PC-3 (cell line): ENCODE measurements at regions not wholly inside any gene's neighbourhood (a gene's known extent, or its start where the extent isn't known, plus 50 kb on each side); places are given as distances from the start of the nearest gene placed in this dataset.

ENCODE experiments used
- ATAC-seq: fragments of 200-7000 bp; cut with Tn5 transposase; 2 replicates; pipeline ENCODE4 v1.9.1; 2020; ENCODE audit warnings: mild to moderate bottlenecking, moderate library complexity
- BruUV-seq: library from RNA; stranded (reverse); fragments of 400-500 nt; replicated peaks from 2 replicates; lab custom pipeline; 2021; lab: Mats Ljungman, UMichigan
- CTCF ChIA-PET: fragments of 300-600 bp; sonication (Branson Sonifier 250); formaldehyde crosslinking; loops from one replicate; lab custom pipeline; 2022; ENCODE audit warnings: antibody characterized with exemption; lab: Charles Lee
- POLR2A ChIA-PET: fragments of 300-600 bp; sonication (Branson Sonifier 250); formaldehyde crosslinking; loops from one replicate; lab custom pipeline; 2022; ENCODE audit warnings: antibody characterized with exemption; ENCODE audit not compliant: unreplicated experiment; lab: Charles Lee
- DNase-seq: peaks from one replicate; pipeline ENCODE4 v3.0.0-alpha.2; 2015
- H2AFZ ChIP-seq: fragments of 300-600 bp; sonication (generic); 2 replicates; pipeline ENCODE4 v1.6.0; 2016; ENCODE audit warnings: antibody characterized with exemption, low read length
- H3F3A ChIP-seq: fragments of 300-600 bp; sonication (generic); one replicate; pipeline ENCODE4 v1.6.0; 2017; ENCODE audit warnings: antibody characterized with exemption, low read length, control low read depth, mild to moderate bottlenecking; ENCODE audit not compliant: unreplicated experiment
- H3K27ac ChIP-seq: fragments of 300-600 bp; sonication (generic); 2 replicates; pipeline ENCODE4 v1.5.1; 2016; ENCODE audit warnings: mild to moderate bottlenecking, low read length
- H3K27me3 ChIP-seq: fragments of 300-600 bp; sonication (generic); 2 replicates; pipeline ENCODE4 v1.6.1; 2016; ENCODE audit warnings: low read length, mixed read lengths
- H3K36me3 ChIP-seq: fragments of 300-600 bp; sonication (generic); 2 replicates; pipeline ENCODE4 v1.6.1; 2016; ENCODE audit warnings: low read depth, mixed run types, low read length, mixed read lengths
- H3K4me1 ChIP-seq: fragments of 300-600 bp; sonication (generic); 2 replicates; pipeline ENCODE4 v1.5.1; 2016; ENCODE audit warnings: low read length; ENCODE audit not compliant: insufficient read depth
- H3K4me2 ChIP-seq: fragments of 300-600 bp; sonication (generic); 2 replicates; pipeline ENCODE4 v1.6.0; 2016; ENCODE audit warnings: low read length
- H3K4me3 ChIP-seq: fragments of 300-600 bp; sonication (generic); 2 replicates; pipeline ENCODE4 v1.5.1; 2016; ENCODE audit warnings: mild to moderate bottlenecking, low read length, mixed read lengths
- H3K79me2 ChIP-seq: fragments of 300-600 bp; sonication (generic); 2 replicates; pipeline ENCODE4 v1.6.1; 2017; ENCODE audit warnings: low read length, mixed read lengths
- H3K9ac ChIP-seq: fragments of 300-600 bp; sonication (generic); 2 replicates; pipeline ENCODE4 v1.6.0; 2016; ENCODE audit warnings: mild to moderate bottlenecking, low read length
- H3K9me2 ChIP-seq: fragments of 300-600 bp; sonication (generic); replicated peaks from 2 replicates; pipeline ENCODE4 v1.6.1; 2016; ENCODE audit warnings: mixed run types, low read length, mixed read lengths
- H3K9me3 ChIP-seq: fragments of 300-600 bp; sonication (generic); 2 replicates; pipeline ENCODE4 v1.6.1; 2016; ENCODE audit warnings: low read length, mixed read lengths
- H4K20me1 ChIP-seq: fragments of 300-600 bp; sonication (generic); 2 replicates; pipeline ENCODE4 v1.6.1; 2016; ENCODE audit warnings: low read length, mixed read lengths
- CTCF ChIP-seq: fragments of 300-600 bp; sonication (generic); conservative IDR thresholded peaks from 2 replicates; pipeline ENCODE4 v1.5.1; 2017; ENCODE audit warnings: antibody characterized with exemption, low read depth, mild to moderate bottlenecking, low read length
- EZH2 ChIP-seq: fragments of 300-600 bp; sonication (generic); IDR thresholded peaks from one replicate; pipeline ENCODE4 v1.6.1; 2017; ENCODE audit warnings: antibody characterized with exemption, mild to moderate bottlenecking, low read length; ENCODE audit not compliant: unreplicated experiment
- EZH2phosphoT487 ChIP-seq: fragments of 300-600 bp; sonication (generic); IDR thresholded peaks from 2 replicates; pipeline ENCODE4 v1.6.1; 2018; ENCODE audit warnings: mild to moderate bottlenecking, antibody characterized with exemption, low read length, borderline replicate concordance
- intact Hi-C: fragments of 100-400 bp; cut with micrococcal nuclease; formaldehyde crosslinking; loops from 2 replicates; pipeline ENCODE4 v1.9.0; 2023

- Histone ChIP-seq H3K4me3 (no peak overlapping the region), H3K4me2 (no peak overlapping the region), H3K9me3 (no peaks in the 10 kb centered on the region), H3K9me2 (no peaks in the 10 kb centered on the region), H4K20me1 (no peaks in the 10 kb centered on the region), H2AFZ (no peak overlapping the region), H3K79me2 (no peaks in the 10 kb centered on the region), H3K9ac (no peak overlapping the region), H3K4me1 (no peaks in the 10 kb centered on the region), H3K36me3 (no peaks in the 10 kb centered on the region), H3K27ac (no peak overlapping the region), H3F3A (no peaks in the 10 kb centered on the region), H3K27me3 (no peaks in the 10 kb centered on the region)
- ChIA-PET POLR2A (no interaction called here), CTCF (no interaction called here)
- no TSS peak for BruUV-seq
- intact Hi-C loops, result no loop called here
- ATAC-seq (no peak), DNase-seq (no peak)
- TF ChIP-seq EZH2phosphoT487 (no peak), EZH2 (no peak), CTCF (no peak)
Measured at GRCh38 chr2:63775191-63775590, 66.5 kb upstream of the UGP2 start.

- Histone ChIP-seq H3K4me3 (no peak overlapping the region), H3K27me3 (no peaks in the 10 kb centered on the region), H3F3A (no peaks in the 10 kb centered on the region), H3K4me2 (no peak overlapping the region), H3K9ac (no peak overlapping the region), H3K79me2 (no peaks in the 10 kb centered on the region), H2AFZ (no peak overlapping the region), H3K9me3 (no peaks in the 10 kb centered on the region), H3K36me3 (no peaks in the 10 kb centered on the region), H4K20me1 (no peaks in the 10 kb centered on the region), H3K9me2 (no peaks in the 10 kb centered on the region), H3K27ac (no peak overlapping the region), H3K4me1 (no peaks in the 10 kb centered on the region)
- intact Hi-C loops, result no loop called here
- POLR2A ChIA-PET, result no interaction called here
- CTCF ChIA-PET, result no interaction called here
- no TSS peak for BruUV-seq
- ATAC-seq (no peak), DNase-seq (no peak)
- no peak for TF ChIP-seq CTCF
- TF ChIP-seq EZH2phosphoT487, result no peak
- TF ChIP-seq EZH2, result no peak
Measured at GRCh38 chr2:63776382-63776781, 65.3 kb upstream of the UGP2 start.

- DNase-seq (no peak), ATAC-seq (no peak)
- Histone ChIP-seq H2AFZ (no peak overlapping the region), H3K4me1 (no peaks in the 10 kb centered on the region), H3K9me3 (no peaks in the 10 kb centered on the region), H3K27me3 (no peaks in the 10 kb centered on the region), H3K4me3 (no peak overlapping the region), H3K79me2 (no peaks in the 10 kb centered on the region), H3K9ac (no peak overlapping the region), H3F3A (no peaks in the 10 kb centered on the region), H3K27ac (no peak overlapping the region), H3K36me3 (no peaks in the 10 kb centered on the region), H3K9me2 (no peaks in the 10 kb centered on the region), H3K4me2 (no peak overlapping the region), H4K20me1 (no peaks in the 10 kb centered on the region)
- POLR2A ChIA-PET, result interaction anchor here (0.5 kb wide), 1 partner anchor 64 kb away, joined by 4 read pairs; the partner anchor contains the start of gene UGP2
- intact Hi-C loops, result no loop called here
- TF ChIP-seq CTCF (no peak), EZH2phosphoT487 (no peak)
- CTCF ChIA-PET, result no interaction called here
- BruUV-seq, result no TSS peak
Measured at GRCh38 chr2:63777816-63778215, 63.9 kb upstream of the UGP2 start.
